Body of pancreas (tissue), 4 donors: ENCODE measurements at regions not wholly inside any gene's neighbourhood (a gene's known extent, or its start where the extent isn't known, plus 50 kb on each side); places are given as distances from the start of the nearest gene placed in this dataset.

Experiments
- CTCF ChIP-seq, 7 experiments: fragments of 450-650 bp in 4 of 7; fragments of 200-600 bp in 3 of 7; sonication (generic) in 3 of 7; IDR thresholded peaks; one replicate each; pipeline ENCODE4 v1.5.1; 2016 to 2019; ENCODE audit warnings: antibody characterized with exemption in 7 of 7
- POLR2A ChIP-seq, 3 donors: fragments of 450-650 bp; IDR thresholded peaks; one replicate each; pipeline ENCODE4 v1.6.1; 2016; ENCODE audit warnings: antibody characterized with exemption in 3 of 3, mild to moderate bottlenecking in 2 of 3

- no peak for TF ChIP-seq CTCF (IDR thresholded peaks at IDR 0.05)
- no peak for TF ChIP-seq POLR2A (IDR thresholded peaks at IDR 0.05)
Measured at GRCh38 chr13:57224414-57224813, 57.4 kb downstream of the PRR20E start.
